Fibroblast of mammary gland (primary cell): ENCODE measurements at regions not wholly inside any gene's neighbourhood (a gene's known extent, or its start where the extent isn't known, plus 50 kb on each side); places are given as distances from the start of the nearest gene placed in this dataset.
A peak's percentile ranks its signal among the peaks of the same experiment; 100 is the strongest.

Source experiments
- DNase-seq: peaks from one replicate; pipeline ENCODE4 v3.0.0-alpha.2; 2010; ENCODE audit warnings: low read depth
- H3K4me3 ChIP-seq: 2 replicates; pipeline ENCODE4 v1.5.1; 2011; ENCODE audit warnings: low read depth, mild to moderate bottlenecking, low read length, moderate library complexity; ENCODE audit not compliant: control insufficient read depth
- TF ChIP-seq, protein P1 (sequence below): conservative IDR thresholded peaks from 2 replicates; pipeline ENCODE4 v1.5.1; 2011; ENCODE audit warnings: low read depth, low read length, inconsistent platforms; ENCODE audit not compliant: control insufficient read depth, insufficient read depth

DNA sequence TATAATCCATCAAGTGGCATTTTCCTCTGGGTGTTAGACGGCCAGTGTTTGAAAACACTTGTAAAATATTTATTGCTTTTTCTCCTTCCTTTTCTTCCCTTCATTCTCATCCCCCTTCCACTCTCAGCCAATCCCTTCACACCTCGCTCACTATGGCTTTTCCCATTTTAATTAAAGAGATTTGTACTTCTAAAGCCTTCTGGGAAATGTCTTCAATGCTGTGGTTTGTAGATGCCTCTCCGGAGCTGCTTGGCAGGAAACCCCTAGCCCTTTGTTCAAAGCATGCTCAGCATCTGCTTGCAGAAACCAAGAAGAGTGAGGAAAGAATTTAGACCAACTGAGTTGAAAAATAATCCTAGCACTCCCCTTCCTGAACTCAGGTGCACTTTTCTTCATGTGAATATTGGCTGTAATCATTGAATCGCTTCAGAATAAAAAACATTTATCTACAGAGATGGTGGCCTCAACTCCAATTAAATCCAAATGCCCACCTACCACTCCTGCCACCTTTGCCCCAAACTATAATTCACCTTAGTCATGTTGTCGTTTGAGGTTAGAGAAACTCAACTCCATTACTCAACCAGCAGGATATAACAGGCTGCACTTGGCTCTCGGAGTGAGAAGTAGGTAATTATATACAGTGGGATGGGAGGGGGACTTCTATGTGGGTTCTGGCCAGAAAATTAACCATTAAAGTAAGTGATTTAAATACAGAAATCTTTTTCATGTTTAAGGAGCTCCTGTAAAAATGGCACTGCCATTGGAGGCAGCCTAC lies 659.4 kb upstream of the CAMK1G start:
- DNase-seq, result no peak
- H3K4me3 ChIP-seq, result no peak overlapping the region
- TF ChIP-seq, protein P1, sequence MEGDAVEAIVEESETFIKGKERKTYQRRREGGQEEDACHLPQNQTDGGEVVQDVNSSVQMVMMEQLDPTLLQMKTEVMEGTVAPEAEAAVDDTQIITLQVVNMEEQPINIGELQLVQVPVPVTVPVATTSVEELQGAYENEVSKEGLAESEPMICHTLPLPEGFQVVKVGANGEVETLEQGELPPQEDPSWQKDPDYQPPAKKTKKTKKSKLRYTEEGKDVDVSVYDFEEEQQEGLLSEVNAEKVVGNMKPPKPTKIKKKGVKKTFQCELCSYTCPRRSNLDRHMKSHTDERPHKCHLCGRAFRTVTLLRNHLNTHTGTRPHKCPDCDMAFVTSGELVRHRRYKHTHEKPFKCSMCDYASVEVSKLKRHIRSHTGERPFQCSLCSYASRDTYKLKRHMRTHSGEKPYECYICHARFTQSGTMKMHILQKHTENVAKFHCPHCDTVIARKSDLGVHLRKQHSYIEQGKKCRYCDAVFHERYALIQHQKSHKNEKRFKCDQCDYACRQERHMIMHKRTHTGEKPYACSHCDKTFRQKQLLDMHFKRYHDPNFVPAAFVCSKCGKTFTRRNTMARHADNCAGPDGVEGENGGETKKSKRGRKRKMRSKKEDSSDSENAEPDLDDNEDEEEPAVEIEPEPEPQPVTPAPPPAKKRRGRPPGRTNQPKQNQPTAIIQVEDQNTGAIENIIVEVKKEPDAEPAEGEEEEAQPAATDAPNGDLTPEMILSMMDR, result no peak

DNA sequence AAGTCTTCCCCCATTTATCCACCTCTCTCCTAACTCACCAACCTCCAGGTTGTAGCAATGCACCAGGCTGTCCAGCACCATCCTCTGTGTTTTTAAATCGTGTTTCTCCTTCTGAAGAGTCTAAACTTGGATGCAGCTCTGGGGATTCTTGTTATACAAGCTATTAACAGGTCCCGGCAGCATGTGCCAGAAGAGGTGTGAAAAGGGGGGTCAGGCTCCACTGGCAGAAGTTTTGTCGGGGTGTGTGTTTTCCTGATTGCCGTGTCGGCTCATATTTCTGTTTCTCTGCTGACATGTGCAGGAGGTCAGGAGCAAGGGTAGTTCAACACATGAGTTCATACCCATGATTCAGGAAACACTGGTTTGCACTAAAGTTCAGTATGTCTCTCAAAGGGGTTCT lies 658.6 kb upstream of the CAMK1G start:
- DNase-seq, result no peak
- TF ChIP-seq, protein P1, result no peak
- H3K4me3 ChIP-seq, result no peak overlapping the region

DNA sequence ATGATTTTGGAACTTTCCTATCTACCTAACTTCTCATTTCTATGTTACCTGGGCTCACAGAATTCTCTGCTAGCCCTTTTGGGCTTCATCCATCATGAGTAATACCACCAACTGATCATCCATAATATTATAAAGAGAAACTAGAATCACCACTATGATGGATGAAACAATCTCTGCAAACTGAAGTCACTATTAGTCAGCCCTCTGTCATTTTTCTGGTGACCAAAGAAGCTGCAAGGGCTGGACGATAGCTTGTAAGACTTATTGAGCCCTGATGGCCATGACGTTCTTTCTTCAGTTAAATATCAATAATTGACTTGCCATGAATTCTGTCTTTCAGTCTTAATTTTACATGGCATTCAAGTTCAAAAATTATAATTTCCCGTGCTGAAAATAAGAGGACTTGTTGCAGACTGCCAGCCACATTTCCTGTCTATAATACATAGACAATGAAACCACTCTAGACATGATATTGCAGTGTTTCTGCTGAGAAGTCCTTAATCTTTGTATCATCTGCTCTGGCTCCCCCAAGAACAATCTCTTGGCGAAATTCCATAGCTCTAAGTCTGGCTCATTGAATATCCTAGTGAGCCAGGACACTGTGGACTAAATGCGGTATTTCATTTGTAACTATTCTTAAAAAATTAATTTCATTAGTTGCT lies 655.0 kb upstream of the CAMK1G start:
- TF ChIP-seq, protein P1, result no peak
- peak; percentile 47 for DNase-seq
- H3K4me3 ChIP-seq, result no peak overlapping the region

DNA sequence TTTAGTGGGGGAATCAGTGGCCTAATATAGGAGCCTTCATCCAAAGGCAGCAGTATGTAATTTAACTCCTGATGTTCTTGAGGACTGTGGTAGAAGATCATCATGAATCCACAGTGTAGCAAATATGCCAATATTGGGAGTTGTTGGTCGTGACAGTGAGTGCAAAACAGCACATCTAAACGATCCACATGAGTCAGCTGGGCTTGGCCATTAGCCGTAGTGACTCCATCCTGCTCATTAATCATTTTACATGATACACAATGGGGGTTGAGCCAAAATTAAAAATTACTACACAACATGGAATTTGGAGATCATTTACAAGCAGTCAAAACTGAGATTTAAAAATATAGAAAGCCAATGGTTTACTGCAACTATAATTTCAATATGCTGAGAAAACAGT lies 653.9 kb upstream of the CAMK1G start:
- no peak overlapping the region for H3K4me3 ChIP-seq
- DNase-seq, result peak; percentile 79
- TF ChIP-seq, protein P1, result no peak

DNA sequence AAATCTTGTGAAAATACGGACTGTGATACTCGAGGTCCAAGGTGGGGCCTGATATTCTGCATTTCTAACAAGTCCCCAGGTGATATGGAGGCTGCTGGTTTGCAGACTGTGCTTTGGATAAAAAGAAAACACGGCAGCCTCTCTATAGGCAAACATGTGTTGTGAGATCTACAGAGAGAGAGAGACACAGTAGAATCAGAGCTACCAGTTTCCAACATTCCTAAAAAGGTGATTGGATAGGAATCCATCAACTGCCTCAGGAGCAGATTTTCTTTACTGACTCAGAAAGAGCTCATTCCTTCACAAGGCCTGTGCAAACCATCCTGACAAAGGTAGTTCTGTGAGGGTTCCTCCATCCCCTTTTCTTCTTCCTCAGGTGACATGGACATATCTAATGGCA lies 651.6 kb upstream of the CAMK1G start:
- TF ChIP-seq, protein P1, result no peak
- no peak overlapping the region for H3K4me3 ChIP-seq
- DNase-seq, result no peak

DNA sequence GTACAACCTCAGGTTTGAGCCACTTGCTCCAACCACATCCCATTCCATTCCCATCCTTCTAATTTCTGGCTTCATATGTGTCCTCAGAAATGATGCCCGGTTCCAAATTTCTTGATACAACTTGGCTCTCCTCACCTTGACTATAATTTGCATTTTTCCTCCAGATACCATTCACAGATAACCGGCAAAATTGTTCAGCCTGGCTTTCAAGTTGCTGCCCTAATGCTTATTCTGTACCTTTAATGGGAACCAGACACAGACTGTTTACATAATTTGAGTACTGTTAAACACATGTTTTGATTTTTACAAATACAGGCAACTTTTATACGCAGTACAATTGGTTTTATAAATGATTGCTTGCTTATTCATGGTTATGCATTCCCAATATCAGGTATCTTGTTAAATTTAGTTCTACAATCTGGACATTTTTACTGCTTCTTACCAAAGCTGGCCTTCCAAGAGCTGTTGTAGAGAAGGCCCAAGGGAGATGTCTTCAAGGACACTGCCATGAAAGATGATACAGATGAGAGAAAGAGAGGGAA lies 649.5 kb upstream of the CAMK1G start:
- TF ChIP-seq, protein P1, result no peak
- H3K4me3 ChIP-seq, result no peak overlapping the region
- no peak for DNase-seq
